ENCODE measurements at regions not wholly inside any gene's neighbourhood (a gene's known extent, or its start where the extent isn't known, plus 50 kb on each side); places are given as distances from the start of the nearest gene placed in this dataset.
"Not testable (repeated sequence)": the region's sequence is repeated elsewhere in the genome, so short reads cannot be mapped to it uniquely, and the experiment has no call there.

DNA sequence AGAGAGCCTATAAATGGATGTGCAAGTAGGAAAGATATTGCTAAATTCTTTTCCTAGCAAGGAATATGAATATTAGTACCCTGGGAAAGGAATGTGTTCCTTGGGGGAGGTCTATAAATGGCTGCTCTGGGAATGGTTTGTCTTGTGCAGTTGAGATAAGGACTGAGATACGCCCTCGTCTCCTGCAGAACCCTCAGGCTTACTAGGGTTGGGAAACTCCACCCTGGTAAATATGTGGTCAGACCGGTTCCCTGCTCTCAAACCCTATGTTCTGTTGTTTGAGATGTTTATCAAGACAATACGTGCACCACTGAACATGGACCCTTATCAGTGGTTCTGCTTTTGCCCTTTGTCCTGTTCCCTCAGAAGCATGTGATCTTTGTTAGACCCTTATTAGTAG, 1698.9 kb downstream of the GRIK2 start:
- not testable (repeated sequence) for TF ChIP-seq CTCF (IDR thresholded peaks at IDR 0.05; ENCODE audit: low read depth, low read length, missing input control); MAX (IDR thresholded peaks at IDR 0.05)

Data from liver (tissue), 2 donors.